Chondrocyte (in vitro differentiated cells): ENCODE measurements at regions not wholly inside any gene's neighbourhood (a gene's known extent, or its start where the extent isn't known, plus 50 kb on each side); places are given as distances from the start of the nearest gene placed in this dataset.

Experiments
- DNase-seq: peaks from one replicate; pipeline ENCODE4 v3.0.0; 2021; ENCODE audit warnings: mixed read lengths, low spot score
- H3K27ac Mint-ChIP-seq: one replicate; pipeline ENCODE4 v1.8.0; 2021; ENCODE audit warnings: mild to moderate bottlenecking, moderate library complexity, mixed read lengths; ENCODE audit not compliant: unreplicated experiment
- H3K27me3 Mint-ChIP-seq: 2 replicates; pipeline ENCODE4 v1.8.0; 2021; ENCODE audit warnings: low read depth, mixed read lengths
- H3K36me3 Mint-ChIP-seq: 2 replicates; pipeline ENCODE4 v1.8.0; 2021; ENCODE audit warnings: low read depth, mixed read lengths
- H3K4me1 Mint-ChIP-seq: 2 replicates; pipeline ENCODE4 v1.8.0; 2021; ENCODE audit warnings: low read depth, mild to moderate bottlenecking, mixed read lengths
- H3K4me3 Mint-ChIP-seq: one replicate; pipeline ENCODE4 v1.8.0; 2021; ENCODE audit warnings: mild to moderate bottlenecking, moderate library complexity, mixed read lengths; ENCODE audit not compliant: unreplicated experiment
- H3K9me3 Mint-ChIP-seq: 2 replicates; pipeline ENCODE4 v1.8.0; 2021; ENCODE audit warnings: low read depth, mixed read lengths
- CTCF ChIP-seq: fragments of 200-600 bp; sonication (generic); IDR thresholded peaks from 2 replicates; pipeline ENCODE4 v1.5.0; 2021; ENCODE audit warnings: antibody characterized with exemption, mild to moderate bottlenecking, moderate library complexity

DNA sequence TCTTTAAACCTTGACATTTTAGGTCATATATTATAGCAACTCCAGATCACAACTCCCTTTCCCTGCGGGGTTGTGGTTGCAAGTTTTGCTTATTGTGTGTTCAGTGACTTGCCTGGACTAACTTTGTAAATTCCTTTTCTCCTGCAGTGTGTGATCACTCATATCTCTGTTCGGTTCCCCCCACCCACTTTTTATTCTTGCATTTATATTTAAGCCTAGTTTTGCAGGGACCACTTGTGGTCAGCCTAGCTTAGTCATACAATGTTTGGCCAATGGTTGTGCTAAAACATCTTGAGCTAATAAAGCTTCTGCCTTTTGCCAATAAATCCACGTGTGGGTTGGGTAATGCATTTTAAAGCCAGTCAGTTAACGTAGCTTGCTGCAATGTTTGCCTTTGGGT, 146.5 kb upstream of the IRX4 start:
- no peak for DNase-seq
- peaks cover 40% of the 10 kb centered on the region for H3K27me3 Mint-ChIP-seq
- H3K4me1 Mint-ChIP-seq: no peaks in the 10 kb centered on the region
- no peaks in the 10 kb centered on the region for H3K36me3 Mint-ChIP-seq
- no peak for TF ChIP-seq CTCF
- H3K9me3 Mint-ChIP-seq: peaks cover 23% of the 10 kb centered on the region
- no peak overlapping the region for H3K27ac Mint-ChIP-seq
- H3K4me3 Mint-ChIP-seq: no peak overlapping the region

DNA sequence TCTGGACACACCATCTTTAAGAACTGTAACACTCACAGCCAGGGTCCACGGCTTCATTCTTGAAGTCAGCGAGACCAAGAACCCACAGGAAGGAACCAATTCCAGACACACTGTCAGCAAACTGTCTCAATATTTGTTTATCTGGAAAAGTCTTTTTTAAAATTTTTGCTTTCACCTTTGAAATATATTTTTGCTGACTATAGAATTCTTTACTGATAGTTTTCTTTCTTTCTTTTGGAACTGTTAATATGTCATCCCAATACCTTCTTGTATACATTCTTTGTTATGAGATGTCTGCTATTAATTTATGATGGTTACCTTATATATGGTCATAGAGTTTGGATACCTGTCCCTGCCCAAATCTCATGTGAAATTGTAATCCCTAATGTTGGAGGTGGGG, 145.1 kb upstream of the IRX4 start:
- H3K27ac Mint-ChIP-seq: no peak overlapping the region
- no peak for DNase-seq
- no peaks in the 10 kb centered on the region for H3K4me1 Mint-ChIP-seq

GRCh38 chr5:2024986-2025721, 142.4 kb upstream of the IRX4 start:
- Mint-ChIP-seq H3K27ac (no peak overlapping the region), H3K36me3 (no peaks in the 10 kb centered on the region)
- no peak for TF ChIP-seq CTCF

More for the DNA sequence above, 145.1 kb upstream of the IRX4 start:
- Mint-ChIP-seq H3K4me3 (no peak overlapping the region), H3K9me3 (peaks cover 18% of the 10 kb centered on the region), H3K36me3 (no peaks in the 10 kb centered on the region), H3K27me3 (peaks cover 35% of the 10 kb centered on the region)
- TF ChIP-seq CTCF: no peak

GRCh38 chr5:2023196-2023595, 140.5 kb upstream of the IRX4 start:
- no peak overlapping the region for H3K4me3 Mint-ChIP-seq
- no peaks in the 10 kb centered on the region for H3K4me1 Mint-ChIP-seq
- H3K36me3 Mint-ChIP-seq: no peaks in the 10 kb centered on the region
- no peak for DNase-seq
- peaks cover 10% of the 10 kb centered on the region for H3K9me3 Mint-ChIP-seq
- TF ChIP-seq CTCF: no peak
- peaks cover 18% of the 10 kb centered on the region for H3K27me3 Mint-ChIP-seq
- H3K27ac Mint-ChIP-seq: no peak overlapping the region

More at GRCh38 chr5:2024986-2025721, 142.4 kb upstream of the IRX4 start:
- Mint-ChIP-seq H3K4me3 (no peak overlapping the region), H3K4me1 (no peaks in the 10 kb centered on the region), H3K27me3 (peaks cover 23% of the 10 kb centered on the region), H3K9me3 (peaks cover 16% of the 10 kb centered on the region)
- no peak for DNase-seq

DNA sequence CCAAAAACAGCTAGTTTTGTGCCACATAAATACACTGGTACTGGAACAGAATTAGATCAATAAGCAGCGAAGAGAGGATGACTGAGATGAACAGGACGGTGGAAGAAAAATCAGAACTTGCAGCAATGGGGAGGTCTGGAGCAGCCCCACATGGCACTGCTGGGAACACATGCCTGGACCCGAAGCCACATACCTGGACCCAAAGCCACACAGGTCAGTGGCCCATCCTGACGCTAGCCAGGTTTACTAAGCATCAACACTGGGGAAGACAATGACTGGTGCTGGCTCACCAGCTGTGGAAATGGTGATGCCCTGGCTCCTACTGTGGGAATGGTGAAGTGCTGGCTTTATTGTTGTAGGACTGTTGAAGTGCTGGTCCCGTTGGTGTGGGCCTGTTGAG, 139.7 kb upstream of the IRX4 start:
- Mint-ChIP-seq H3K9me3 (peaks cover 7% of the 10 kb centered on the region), H3K27ac (no peak overlapping the region), H3K27me3 (peaks cover 16% of the 10 kb centered on the region), H3K4me1 (no peaks in the 10 kb centered on the region), H3K36me3 (no peaks in the 10 kb centered on the region), H3K4me3 (no peak overlapping the region)
- DNase-seq: no peak
- no peak for TF ChIP-seq CTCF
